ENCODE measurements at regions not wholly inside any gene's neighbourhood (a gene's known extent, or its start where the extent isn't known, plus 50 kb on each side); places are given as distances from the start of the nearest gene placed in this dataset.

DNA sequence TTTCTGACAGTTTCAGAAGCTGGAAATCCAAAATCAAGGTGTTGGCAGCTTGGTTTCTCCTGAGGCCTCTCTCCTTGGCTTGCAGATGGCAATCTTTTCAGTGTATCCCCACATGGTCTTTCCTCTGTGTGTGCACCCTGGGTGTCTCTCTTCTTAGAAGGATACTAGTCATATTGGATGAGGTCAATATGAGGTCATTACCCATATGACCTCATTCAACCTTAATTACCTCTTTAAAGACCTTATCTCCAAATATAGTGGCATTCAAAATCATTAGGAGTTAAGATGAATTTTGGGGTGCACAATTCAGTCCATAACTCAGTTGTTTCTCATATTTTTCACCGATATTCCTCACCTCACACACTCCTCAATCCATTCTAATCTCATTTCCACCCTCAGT lies 92.4 kb upstream of the TGM3 start:
- Mint-ChIP-seq H3K36me3 (no peaks in the 10 kb centered on the region), H3K27me3 (peaks cover 2% of the 10 kb centered on the region), H3K9me3 (ENCODE audit: low read depth) (no peaks in the 10 kb centered on the region), H3K4me3 (no peak overlapping the region), H3K27ac (no peak overlapping the region), H3K4me1 (ENCODE audit: low read depth) (peaks cover 13% of the 10 kb centered on the region)

DNA sequence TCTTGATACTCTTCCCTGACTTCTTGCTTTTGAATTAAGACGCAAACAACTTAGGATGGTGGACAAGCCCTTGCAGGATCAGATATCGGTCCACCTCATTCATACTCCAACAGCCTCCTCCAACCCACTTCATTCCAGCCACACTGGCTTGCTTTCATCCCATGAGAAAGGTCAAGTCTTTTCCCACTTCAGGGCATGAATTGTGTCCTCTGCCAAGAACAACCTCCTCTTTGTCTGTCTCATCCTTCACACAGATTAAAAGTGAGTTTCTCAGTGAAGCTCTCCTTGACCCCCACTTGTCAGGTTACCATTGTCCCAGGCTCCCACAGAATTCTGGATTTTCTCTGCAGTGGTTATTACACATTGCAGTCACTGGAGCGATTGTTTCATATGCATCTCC lies 91.8 kb upstream of the TGM3 start:
- peaks cover 2% of the 10 kb centered on the region for H3K27me3 Mint-ChIP-seq
- no peak overlapping the region for H3K4me3 Mint-ChIP-seq
- H3K27ac Mint-ChIP-seq = no peak overlapping the region
- H3K36me3 Mint-ChIP-seq = no peaks in the 10 kb centered on the region
- peaks cover 13% of the 10 kb centered on the region for H3K4me1 Mint-ChIP-seq (ENCODE audit: low read depth)
- H3K9me3 Mint-ChIP-seq (ENCODE audit: low read depth) = no peaks in the 10 kb centered on the region

DNA sequence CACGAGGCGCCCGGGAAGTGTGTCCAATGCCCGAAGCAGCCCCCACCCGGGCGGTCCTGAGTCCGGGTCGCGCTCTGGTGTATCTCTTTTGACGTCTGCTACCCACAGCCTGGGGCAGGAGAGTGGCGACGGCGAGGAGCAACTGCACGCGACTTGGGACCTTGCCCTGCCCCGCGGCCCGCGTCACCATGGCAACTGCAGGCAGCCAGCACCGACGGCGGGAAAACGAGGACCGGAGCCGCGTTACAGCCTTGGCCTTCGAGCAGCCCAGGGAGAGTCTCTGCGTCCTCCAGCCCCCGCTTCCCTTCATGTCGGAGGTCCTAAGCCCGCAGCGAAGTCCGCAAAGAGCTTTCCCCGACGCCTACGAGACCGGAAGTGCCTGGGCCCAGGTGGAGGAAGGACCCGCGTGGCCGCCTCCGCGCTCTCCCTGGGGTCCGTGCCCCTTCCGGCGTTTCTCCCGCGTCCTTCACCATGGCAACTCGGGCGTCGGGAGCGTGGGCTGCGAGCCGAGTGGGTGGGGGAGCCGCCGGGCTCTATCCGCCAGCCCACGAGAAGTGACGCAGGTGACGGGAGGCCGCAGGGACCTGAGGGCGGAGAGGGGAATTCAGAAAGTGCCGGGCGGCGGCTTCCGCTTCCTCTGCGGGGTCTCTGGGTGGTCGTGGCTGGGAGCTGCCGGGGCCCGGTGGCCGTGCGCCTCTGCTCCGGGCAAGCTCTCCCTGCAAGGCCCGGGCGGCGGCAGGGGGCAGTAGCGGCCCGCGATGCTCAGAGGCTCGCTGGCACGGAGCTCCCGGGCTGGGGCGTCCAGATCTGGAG lies 88.6 kb upstream of the TGM3 start:
- no peaks in the 10 kb centered on the region for H3K36me3 Mint-ChIP-seq
- peak overlapping the region; percentile 81 for H3K4me3 Mint-ChIP-seq
- no peaks in the 10 kb centered on the region for H3K9me3 Mint-ChIP-seq (ENCODE audit: low read depth)
- H3K4me1 Mint-ChIP-seq (ENCODE audit: low read depth) = peaks cover 13% of the 10 kb centered on the region
- H3K27ac Mint-ChIP-seq = peak overlapping the region; percentile 68
- H3K27me3 Mint-ChIP-seq = no peaks in the 10 kb centered on the region

DNA sequence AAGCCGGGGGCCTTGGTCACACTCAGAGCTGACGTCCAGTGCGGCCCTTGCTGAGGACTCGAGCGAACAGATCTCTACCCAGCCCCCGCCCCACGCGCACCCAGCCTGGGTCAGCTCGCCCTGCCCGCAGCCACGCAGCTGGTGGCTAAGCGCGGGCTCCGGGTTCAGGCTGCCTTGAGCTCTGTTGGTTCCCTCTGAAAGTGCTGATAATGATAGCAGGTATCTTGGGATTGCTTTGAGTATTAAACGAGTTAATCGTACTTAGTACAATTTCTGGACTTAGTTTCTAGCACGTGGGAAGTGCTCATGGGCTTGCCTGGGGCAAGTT lies 88.1 kb upstream of the TGM3 start:
- H3K36me3 Mint-ChIP-seq = no peaks in the 10 kb centered on the region
- peak overlapping the region; percentile 77 for H3K27ac Mint-ChIP-seq
- no peaks in the 10 kb centered on the region for H3K27me3 Mint-ChIP-seq
- peak overlapping the region; percentile 81 for H3K4me3 Mint-ChIP-seq
- no peaks in the 10 kb centered on the region for H3K9me3 Mint-ChIP-seq (ENCODE audit: low read depth)
- peaks cover 13% of the 10 kb centered on the region for H3K4me1 Mint-ChIP-seq (ENCODE audit: low read depth)

DNA sequence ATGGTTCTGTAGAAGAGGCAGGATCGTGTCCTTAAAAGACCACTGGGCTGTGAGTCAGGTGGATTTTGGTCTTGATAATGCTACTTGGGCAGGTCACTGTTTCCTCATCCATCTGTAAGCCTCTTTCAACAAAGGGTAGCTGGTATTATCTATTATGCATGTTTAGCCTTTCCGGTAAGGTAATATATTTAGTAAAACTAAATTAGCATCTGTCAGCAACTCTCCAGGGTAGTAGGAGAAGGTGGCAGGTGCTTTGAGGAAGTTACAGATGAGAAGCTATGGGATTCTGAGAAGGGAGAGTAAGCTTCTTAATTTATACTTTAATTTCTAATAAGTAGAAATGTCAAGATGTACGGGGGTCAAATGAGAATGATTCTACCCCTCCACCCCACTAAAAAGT lies 86.9 kb upstream of the TGM3 start:
- no peaks in the 10 kb centered on the region for H3K9me3 Mint-ChIP-seq (ENCODE audit: low read depth)
- H3K36me3 Mint-ChIP-seq = no peaks in the 10 kb centered on the region
- H3K4me1 Mint-ChIP-seq (ENCODE audit: low read depth) = peaks cover 13% of the 10 kb centered on the region
- no peak overlapping the region for H3K27ac Mint-ChIP-seq
- H3K27me3 Mint-ChIP-seq = no peaks in the 10 kb centered on the region
- H3K4me3 Mint-ChIP-seq = no peak overlapping the region

DNA sequence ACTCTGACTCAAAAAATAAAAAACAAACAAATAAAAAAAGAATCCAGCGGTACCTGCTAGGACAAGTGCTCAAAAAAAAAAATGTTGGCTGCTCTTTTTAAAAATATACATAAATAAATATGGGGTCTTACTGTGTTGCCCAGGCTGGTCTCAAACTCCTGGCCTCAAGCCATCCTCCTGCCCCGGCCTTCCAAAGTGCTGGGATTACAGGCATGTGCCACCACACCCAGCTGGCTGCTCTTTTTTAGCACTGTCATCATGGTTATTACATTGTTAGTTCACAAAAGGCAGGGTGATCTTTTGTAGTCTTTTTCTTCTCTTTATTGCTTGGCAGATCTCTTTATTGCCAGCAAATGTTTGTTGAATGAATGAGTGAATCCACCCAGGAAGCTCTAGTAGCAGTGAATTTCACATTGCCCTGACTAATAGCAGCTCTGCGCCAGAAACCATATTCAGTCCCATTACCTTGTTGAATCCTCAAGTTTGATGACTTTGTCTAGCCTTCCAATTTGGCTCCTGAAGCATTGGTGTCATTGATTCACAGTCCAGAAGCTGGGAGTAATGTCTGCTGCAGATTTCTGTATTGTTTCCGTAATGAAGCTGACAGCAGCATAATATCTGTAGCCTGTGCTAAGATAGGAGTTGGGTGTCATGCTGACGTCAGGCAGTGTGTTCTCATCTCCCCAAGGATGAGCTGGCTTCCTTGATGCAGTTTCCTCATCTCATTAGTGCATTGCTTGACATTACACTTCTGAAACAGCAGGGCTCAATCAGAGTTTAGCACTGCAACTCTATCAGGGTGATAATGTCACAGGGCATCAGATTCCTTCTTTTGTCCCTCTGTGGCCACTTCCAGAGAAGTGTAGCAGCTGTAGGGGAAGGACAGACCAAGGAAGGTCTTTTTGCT lies 84.9 kb upstream of the TGM3 start:
- no peaks in the 10 kb centered on the region for H3K27me3 Mint-ChIP-seq
- H3K27ac Mint-ChIP-seq = no peak overlapping the region
- no peaks in the 10 kb centered on the region for H3K36me3 Mint-ChIP-seq
- H3K4me1 Mint-ChIP-seq (ENCODE audit: low read depth) = peaks cover 9% of the 10 kb centered on the region
- no peaks in the 10 kb centered on the region for H3K9me3 Mint-ChIP-seq (ENCODE audit: low read depth)
- no peak overlapping the region for H3K4me3 Mint-ChIP-seq

DNA sequence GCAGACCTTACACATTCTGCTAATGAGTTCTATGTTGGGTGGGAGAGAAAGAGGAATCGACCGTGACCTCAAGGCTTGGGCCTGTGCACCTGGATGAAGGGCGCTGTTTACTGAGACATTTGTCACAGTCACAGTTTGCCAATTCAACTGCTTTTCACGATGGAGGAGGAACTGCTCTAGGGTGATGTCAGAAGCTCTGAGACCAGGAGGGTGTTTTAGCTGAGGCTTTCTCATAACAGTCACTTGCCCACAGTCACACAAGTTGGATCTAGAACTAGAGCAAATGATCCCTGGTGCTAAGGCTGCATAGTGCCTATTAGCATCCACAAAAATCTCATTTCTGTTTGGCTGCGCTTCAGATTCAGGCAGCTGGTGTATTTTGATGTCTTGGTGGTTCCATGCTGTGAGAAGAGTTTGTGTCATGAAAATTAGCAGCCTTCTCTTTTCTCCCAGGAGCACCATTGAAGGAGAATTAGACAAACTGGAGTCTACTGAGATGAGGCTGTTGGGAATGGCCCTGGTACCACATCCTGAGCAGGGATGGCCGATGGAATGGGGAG lies 83.3 kb upstream of the TGM3 start:
- H3K4me1 Mint-ChIP-seq (ENCODE audit: low read depth) = peaks cover 5% of the 10 kb centered on the region
- no peaks in the 10 kb centered on the region for H3K36me3 Mint-ChIP-seq
- H3K9me3 Mint-ChIP-seq (ENCODE audit: low read depth) = no peaks in the 10 kb centered on the region
- H3K4me3 Mint-ChIP-seq = no peak overlapping the region
- H3K27me3 Mint-ChIP-seq = no peaks in the 10 kb centered on the region
- no peak overlapping the region for H3K27ac Mint-ChIP-seq

DNA sequence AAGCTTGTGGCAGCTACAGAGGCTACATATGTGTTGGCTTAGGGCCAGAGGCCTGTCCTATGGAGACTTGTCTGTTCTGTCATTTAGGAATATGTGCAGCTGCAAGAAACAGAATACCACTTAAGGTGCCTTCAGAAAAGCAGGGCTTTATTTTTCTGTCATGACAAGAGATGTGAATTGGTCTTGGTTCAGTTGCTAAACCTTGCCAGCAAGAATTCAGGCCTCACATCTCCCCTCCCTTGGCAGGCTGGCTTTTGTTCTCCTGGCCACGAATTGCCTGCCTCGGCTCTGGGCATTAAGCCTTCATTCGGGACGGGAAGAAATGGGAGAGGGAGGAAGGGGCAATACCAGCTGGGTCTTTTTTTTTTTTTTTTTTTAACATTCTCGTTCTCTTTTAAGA lies 82.4 kb upstream of the TGM3 start:
- Mint-ChIP-seq H3K36me3 (no peaks in the 10 kb centered on the region), H3K4me1 (ENCODE audit: low read depth) (peaks cover 4% of the 10 kb centered on the region), H3K9me3 (ENCODE audit: low read depth) (no peaks in the 10 kb centered on the region), H3K27ac (no peak overlapping the region), H3K4me3 (no peak overlapping the region), H3K27me3 (no peaks in the 10 kb centered on the region)

DNA sequence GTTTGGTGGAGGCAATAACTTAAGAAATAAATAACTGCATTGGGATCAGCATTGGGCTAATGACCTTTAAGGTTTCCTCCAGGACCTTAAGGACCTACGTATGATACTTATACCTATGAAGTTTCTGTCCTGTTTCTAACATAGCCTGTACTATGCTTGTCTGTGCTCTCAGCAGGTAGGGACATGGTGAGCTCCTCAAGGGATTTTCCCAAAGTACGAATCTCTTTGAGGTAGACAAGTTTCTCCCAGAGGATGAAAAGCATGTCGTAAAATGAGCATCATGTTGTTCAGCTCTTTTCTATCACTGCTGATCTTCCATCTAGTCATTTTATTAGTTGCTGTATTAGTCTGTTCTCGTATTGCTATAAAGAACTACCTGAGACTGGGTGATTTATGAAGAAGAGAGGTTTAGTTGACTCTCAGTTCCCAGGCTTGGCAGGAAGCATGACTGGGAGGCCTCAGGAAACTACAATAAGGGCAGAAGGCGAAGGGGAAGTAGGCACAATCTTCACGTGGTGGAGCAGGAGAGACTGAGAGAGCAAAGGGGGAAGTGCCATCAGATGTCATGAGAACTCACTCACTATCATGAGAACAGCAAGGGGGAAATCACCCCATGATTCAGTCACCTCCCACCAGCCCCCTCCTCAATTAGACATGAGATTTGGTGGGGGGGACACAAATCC lies 77.8 kb upstream of the TGM3 start:
- Mint-ChIP-seq H3K9me3 (ENCODE audit: low read depth) (peaks cover 13% of the 10 kb centered on the region), H3K4me1 (ENCODE audit: low read depth) (peaks cover 15% of the 10 kb centered on the region), H3K27ac (peak overlapping the region; percentile 81), H3K4me3 (no peak overlapping the region), H3K36me3 (peaks cover 4% of the 10 kb centered on the region), H3K27me3 (no peaks in the 10 kb centered on the region)

DNA sequence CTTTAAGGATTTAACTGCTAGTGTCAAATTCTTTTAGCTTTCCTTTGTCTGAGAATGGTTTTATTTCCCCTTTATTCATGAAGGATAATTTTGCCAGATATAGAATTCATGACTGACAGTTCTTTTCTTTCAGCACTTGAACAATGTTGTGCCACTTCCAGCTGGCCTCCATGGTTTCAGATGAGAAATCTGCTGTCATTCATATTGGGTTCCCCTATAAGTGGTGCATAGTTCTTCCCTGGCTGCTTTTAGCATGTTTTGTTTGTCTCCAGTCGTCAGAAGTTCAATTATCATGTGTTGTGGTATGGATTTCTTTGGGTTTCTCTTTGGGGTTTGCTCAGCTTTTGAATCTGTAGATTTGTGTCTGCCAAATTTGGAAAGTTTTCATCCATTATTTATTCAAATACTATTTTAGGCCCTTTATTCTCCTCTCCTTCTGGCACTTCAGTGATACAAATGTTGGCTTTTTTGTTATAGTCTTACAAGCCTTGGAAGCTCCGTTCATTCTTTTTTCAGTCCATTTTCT lies 76.3 kb upstream of the TGM3 start:
- H3K36me3 Mint-ChIP-seq = peaks cover 4% of the 10 kb centered on the region
- no peaks in the 10 kb centered on the region for H3K27me3 Mint-ChIP-seq
- H3K4me3 Mint-ChIP-seq = no peak overlapping the region
- no peak overlapping the region for H3K27ac Mint-ChIP-seq
- H3K9me3 Mint-ChIP-seq (ENCODE audit: low read depth) = peaks cover 13% of the 10 kb centered on the region
- peaks cover 15% of the 10 kb centered on the region for H3K4me1 Mint-ChIP-seq (ENCODE audit: low read depth)

DNA sequence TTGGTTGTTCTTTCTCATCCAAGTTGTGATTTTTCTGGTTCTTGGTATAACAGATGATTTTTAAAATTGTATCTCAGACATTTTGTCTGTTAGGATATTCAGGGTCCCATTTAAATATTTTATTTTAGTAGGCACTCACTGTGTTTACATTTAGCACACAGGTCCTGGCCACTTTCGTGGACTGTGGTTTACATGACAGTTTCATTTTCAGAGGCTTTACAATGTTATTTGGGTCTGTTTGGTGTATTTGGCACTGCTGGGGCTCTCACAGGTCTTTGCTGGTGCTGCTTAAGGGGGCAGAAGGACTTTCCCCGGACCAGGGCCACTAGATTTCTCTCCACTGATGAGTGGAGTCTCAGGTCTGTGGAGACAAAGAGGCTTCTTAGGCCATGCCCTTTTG lies 75.5 kb upstream of the TGM3 start:
- H3K4me1 Mint-ChIP-seq (ENCODE audit: low read depth) = peaks cover 15% of the 10 kb centered on the region
- peaks cover 3% of the 10 kb centered on the region for H3K27me3 Mint-ChIP-seq
- no peak overlapping the region for H3K27ac Mint-ChIP-seq
- H3K9me3 Mint-ChIP-seq (ENCODE audit: low read depth) = peaks cover 13% of the 10 kb centered on the region
- no peak overlapping the region for H3K4me3 Mint-ChIP-seq
- H3K36me3 Mint-ChIP-seq = peaks cover 4% of the 10 kb centered on the region

DNA sequence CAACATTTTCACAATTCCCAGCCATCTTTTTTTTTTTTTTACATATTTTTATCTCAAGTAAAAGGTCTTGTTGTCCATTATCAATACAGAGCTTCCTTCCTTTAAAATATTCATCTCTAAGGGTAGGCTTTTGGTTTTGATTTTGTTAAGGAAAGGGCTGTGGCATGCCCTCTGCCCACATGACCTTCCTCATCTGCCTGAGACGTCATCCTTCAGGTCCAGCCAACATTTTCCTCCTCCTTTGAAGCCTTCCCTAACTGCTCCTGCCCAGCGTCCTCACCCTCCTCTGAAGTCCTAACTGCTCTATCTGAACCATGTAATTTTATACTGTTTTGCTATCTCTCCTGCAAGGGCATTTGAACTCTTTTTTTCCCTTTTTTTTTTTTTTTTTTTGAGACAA lies 73.9 kb upstream of the TGM3 start:
- no peak overlapping the region for H3K27ac Mint-ChIP-seq
- H3K9me3 Mint-ChIP-seq (ENCODE audit: low read depth) = peaks cover 13% of the 10 kb centered on the region
- H3K36me3 Mint-ChIP-seq = peaks cover 4% of the 10 kb centered on the region
- H3K27me3 Mint-ChIP-seq = peaks cover 4% of the 10 kb centered on the region
- peaks cover 15% of the 10 kb centered on the region for H3K4me1 Mint-ChIP-seq (ENCODE audit: low read depth)
- H3K4me3 Mint-ChIP-seq = no peak overlapping the region

DNA sequence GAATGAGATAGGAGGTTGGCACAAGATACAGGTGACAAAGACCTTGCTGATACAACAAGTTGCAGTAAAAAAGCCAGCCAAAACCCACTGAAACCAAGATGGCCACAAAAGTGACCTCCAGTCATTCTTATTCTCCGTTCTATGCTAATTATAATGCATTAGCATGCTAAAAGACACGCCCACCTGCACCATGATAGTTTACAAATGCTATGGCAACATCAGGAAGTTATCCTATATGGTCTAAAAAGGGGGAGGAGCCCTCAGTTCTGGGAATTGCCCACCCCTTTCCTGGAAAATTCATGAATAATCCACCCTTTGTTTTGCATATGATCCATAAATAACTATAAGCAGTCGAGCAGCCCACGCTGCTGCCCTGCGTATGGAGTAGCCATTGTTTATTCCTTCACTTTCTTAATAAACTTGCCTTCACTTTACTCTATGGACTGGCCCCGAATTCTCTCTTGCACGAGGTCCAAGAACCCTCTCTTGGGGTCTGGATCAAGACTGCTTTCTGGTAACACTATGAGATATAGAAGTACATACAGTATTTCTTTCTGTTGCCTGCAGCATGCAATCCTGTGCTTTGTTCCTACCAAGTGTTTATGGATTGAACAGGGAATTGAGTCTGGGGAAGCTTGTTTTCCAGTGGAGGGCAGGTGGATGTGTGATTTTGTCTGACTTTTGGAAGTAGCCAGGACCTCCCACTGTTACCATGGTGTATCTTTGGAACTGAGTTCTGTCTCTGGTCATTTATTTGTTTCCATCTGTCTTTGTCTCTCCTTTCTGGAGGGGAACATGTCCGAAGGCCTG lies 72.0 kb upstream of the TGM3 start:
- peaks cover 4% of the 10 kb centered on the region for H3K36me3 Mint-ChIP-seq
- H3K9me3 Mint-ChIP-seq (ENCODE audit: low read depth) = peaks cover 13% of the 10 kb centered on the region
- peaks cover 4% of the 10 kb centered on the region for H3K27me3 Mint-ChIP-seq
- no peak overlapping the region for H3K4me3 Mint-ChIP-seq
- H3K27ac Mint-ChIP-seq = no peak overlapping the region
- H3K4me1 Mint-ChIP-seq (ENCODE audit: low read depth) = peaks cover 7% of the 10 kb centered on the region

DNA sequence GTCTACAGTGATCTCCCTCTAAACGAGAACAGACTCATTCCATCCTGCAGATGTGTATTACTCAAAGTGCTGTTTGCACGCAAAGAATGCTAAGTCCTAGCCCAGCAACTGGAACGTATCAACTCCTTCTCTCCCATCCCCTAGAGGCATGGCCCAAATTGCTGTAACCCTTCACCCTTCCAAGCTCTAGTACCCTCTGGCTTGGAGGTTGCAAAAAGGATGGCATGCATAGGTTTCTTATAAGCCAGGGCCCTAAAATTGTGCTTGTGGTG lies 71.5 kb upstream of the TGM3 start:
- Mint-ChIP-seq H3K4me1 (ENCODE audit: low read depth) (peaks cover 3% of the 10 kb centered on the region), H3K27me3 (peaks cover 6% of the 10 kb centered on the region), H3K9me3 (ENCODE audit: low read depth) (peaks cover 9% of the 10 kb centered on the region), H3K27ac (no peak overlapping the region), H3K4me3 (no peak overlapping the region), H3K36me3 (peaks cover 4% of the 10 kb centered on the region)
